K562 (cell line): ENCODE measurements at regions not wholly inside any gene's neighbourhood (a gene's known extent, or its start where the extent isn't known, plus 50 kb on each side); places are given as distances from the start of the nearest gene placed in this dataset.

Experiments
- ATAC-seq: fragments of 200-7000 bp; cut with Tn5 transposase; 3 replicates; pipeline ENCODE4 v1.9.1; 2020; ENCODE audit warnings: moderate library complexity
- BruUV-seq: library from RNA; stranded (reverse); fragments of 400-500 nt; replicated peaks from 2 replicates; lab custom pipeline; 2021; lab: Mats Ljungman, UMichigan
- CTCF ChIA-PET: fragments of 300-600 bp; formaldehyde crosslinking; extraction: SDS; loops from one replicate; lab custom pipeline; 2021; ENCODE audit warnings: low intra/inter-chr PET ratio; lab: Yijun Ruan, JAX
- POLR2A ChIA-PET: fragments of 300-600, 350-650 bp; sonication (Branson Sonifier 250); formaldehyde crosslinking; extraction: SDS; loops from one replicate; lab custom pipeline; 2021; ENCODE audit warnings: antibody characterized with exemption, inconsistent platforms; lab: Yijun Ruan, JAX
- DNase-seq, 4 experiments: peaks; one replicate each; pipeline versions ENCODE4 v3.0.0 to v3.0.0-alpha.2; 2011 to 2018; ENCODE audit warnings: low spot score in 3 of 4, mixed read lengths in 3 of 4; ENCODE audit errors: extremely low read depth in 1 of 4
- FAIRE-seq: peaks from 2 replicates; lab custom pipeline; 2011; peaks lifted over from hg19 to GRCh38; lab: Jason Lieb, UNC
- H2AFZ ChIP-seq: 2 replicates; pipeline ENCODE4 v1.6.0; 2011; ENCODE audit warnings: low read depth, low read length, control low read depth, inconsistent platforms
- H3K27ac ChIP-seq: fragments of 200-600 bp; 3 replicates; pipeline ENCODE4 v1.8.0; 2011; ENCODE audit warnings: low read depth, mild to moderate bottlenecking, control low read depth, inconsistent platforms, low read length, moderate library complexity, mixed read lengths; ENCODE audit errors: extremely low read depth
- H3K27me3 ChIP-seq, 2 experiments: fragments of 300-600 bp in 1 of 2; 2 replicates in 1 of 2; 3 replicates in 1 of 2; pipeline versions ENCODE4 v1.6.0 to v1.8.0; 2011; ENCODE audit warnings: inconsistent platforms in 2 of 2, low read length in 2 of 2, mild to moderate bottlenecking in 1 of 2, mixed read lengths in 1 of 2, moderate library complexity in 1 of 2; ENCODE audit not compliant: control insufficient read depth in 2 of 2, insufficient read depth in 2 of 2
- H3K36me3 ChIP-seq: fragments of 300-600 bp; 3 replicates; pipeline ENCODE4 v1.8.0; 2011; ENCODE audit warnings: mild to moderate bottlenecking, low read length, inconsistent platforms; ENCODE audit not compliant: control insufficient read depth, insufficient read depth
- H3K4me1 ChIP-seq, 2 experiments: fragments of 200-600 bp in 1 of 2; replicated peaks in 1 of 2; 2 replicates in 1 of 2; 3 replicates in 1 of 2; pipeline versions ENCODE4 v1.5.1 to v1.8.0; 2011; ENCODE audit warnings: inconsistent platforms in 2 of 2, low read length in 2 of 2, mild to moderate bottlenecking in 1 of 2, mixed read lengths in 1 of 2, moderate library complexity in 1 of 2; ENCODE audit not compliant: control insufficient read depth in 2 of 2, insufficient read depth in 2 of 2
- H3K4me2 ChIP-seq: 2 replicates; pipeline ENCODE4 v1.6.1; 2011; ENCODE audit warnings: low read length, control low read depth, inconsistent platforms, mixed read lengths; ENCODE audit not compliant: insufficient read depth
- H3K4me3 ChIP-seq: fragments of 200-600 bp; sonication (generic), shearing (Covaris generic); 2 replicates; pipeline ENCODE4 v1.5.1; 2016; ENCODE audit warnings: control low read depth, inconsistent platforms
- H3K79me2 ChIP-seq: fragments of 200-600 bp; 3 replicates; pipeline ENCODE4 v1.8.0; 2011; ENCODE audit warnings: low read length, inconsistent platforms; ENCODE audit not compliant: control insufficient read depth, insufficient read depth
- H3K9ac ChIP-seq, 2 experiments: 2 replicates each; pipeline versions ENCODE4 v1.6.0 to v1.6.1; 2011; ENCODE audit warnings: low read depth in 2 of 2, low read length in 2 of 2, control low read depth in 1 of 2, inconsistent platforms in 1 of 2, mild to moderate bottlenecking in 1 of 2, mixed read lengths in 1 of 2; ENCODE audit not compliant: insufficient read depth in 1 of 2
- H3K9me1 ChIP-seq: one replicate; pipeline ENCODE4 v1.6.0; 2011; ENCODE audit warnings: inconsistent platforms, mild to moderate bottlenecking, low read length, moderate library complexity; ENCODE audit not compliant: control insufficient read depth, insufficient read depth
- H3K9me3 ChIP-seq: replicated peaks from 2 replicates; pipeline ENCODE4 v1.5.1; 2011; ENCODE audit warnings: low read depth, low read length, inconsistent platforms; ENCODE audit not compliant: control insufficient read depth, insufficient read depth
- H4K20me1 ChIP-seq: replicated peaks from 2 replicates; pipeline ENCODE4 v1.6.1; 2011; ENCODE audit warnings: low read length, inconsistent platforms, mixed read lengths; ENCODE audit not compliant: control insufficient read depth, insufficient read depth
- BACH1 ChIP-seq: fragments of 200-800 bp; sonication (Bioruptor generic); IDR thresholded peaks from 2 replicates; pipeline ENCODE4 v1.6.1; 2016; ENCODE audit warnings: missing genetic modification characterization, missing compliant biosample characterization
- CBFA2T2 ChIP-seq: fragments of 450-650 bp; conservative IDR thresholded peaks from 2 replicates; pipeline ENCODE4 v1.6.1; 2017; ENCODE audit warnings: mild to moderate bottlenecking
- MCM7 ChIP-seq, 2 experiments: fragments of 450-650 bp; IDR thresholded peaks; 2 replicates each; pipeline ENCODE4 v1.6.1; 2016 to 2018
- NCOA4 ChIP-seq: fragments of 450-650 bp; IDR thresholded peaks from 2 replicates; pipeline ENCODE4 v1.6.1; 2018; ENCODE audit warnings: mild to moderate bottlenecking; ENCODE audit not compliant: partially characterized antibody
- NFRKB ChIP-seq: fragments of 450-650 bp; IDR thresholded peaks from 2 replicates; pipeline ENCODE4 v1.6.1; 2016; ENCODE audit warnings: low read depth
- PML ChIP-seq: IDR thresholded peaks from 2 replicates; pipeline ENCODE4 v1.6.1; 2012; ENCODE audit warnings: low read length, inconsistent platforms
- RBBP5 ChIP-seq: fragments of 200-600 bp; sonication (generic); IDR thresholded peaks from 2 replicates; pipeline ENCODE4 v1.6.1; 2012; ENCODE audit warnings: borderline replicate concordance, mild to moderate bottlenecking, low read length, control low read depth, inconsistent platforms; ENCODE audit not compliant: insufficient read depth, poor library complexity, severe bottlenecking
- RBM22 ChIP-seq: fragments of 200-400 bp; formaldehyde crosslinking; IDR thresholded peaks from 2 replicates; pipeline ENCODE4 v1.6.1; 2018; ENCODE audit warnings: low read length, low read depth; ENCODE audit not compliant: poor library complexity, severe bottlenecking
- RERE ChIP-seq: sonication (generic); formaldehyde crosslinking; IDR thresholded peaks from 2 replicates; pipeline ENCODE4 v1.8.0; 2023; ENCODE audit warnings: missing genetic modification reagents, mild to moderate bottlenecking, borderline replicate concordance
- SAFB2 ChIP-seq: fragments of 200-400 bp; formaldehyde crosslinking; IDR thresholded peaks from 2 replicates; pipeline ENCODE4 v1.6.1; 2018; ENCODE audit warnings: borderline replicate concordance, low read length, low read depth, moderate library complexity; ENCODE audit not compliant: severe bottlenecking
- STAT6 ChIP-seq: sonication (generic); formaldehyde crosslinking; IDR thresholded peaks from 2 replicates; pipeline ENCODE4 v1.8.1; 2023; ENCODE audit warnings: mild to moderate bottlenecking, missing genetic modification reagents
- ZNF146 ChIP-seq: IDR thresholded peaks from one replicate; pipeline ENCODE4 v1.6.1; 2018; ENCODE audit warnings: missing compliant biosample characterization; ENCODE audit not compliant: unreplicated experiment
- WGBS: fragments of 100-300 bp; shearing (Covaris generic); methylation state at CpG from one replicate; pipeline ENCODE4 v1.1.6; 2016; ENCODE audit warnings: low coverage, mixed read lengths; ENCODE audit not compliant: insufficient coverage; ENCODE audit errors: missing lambda C conversion rate; 5-methylcytosine and 5-hydroxymethylcytosine counted together
- in situ Hi-C: fragments of 300-500 bp; cut with MboI; formaldehyde crosslinking; loops from 4 replicates; pipeline ENCODE4 v1.15.0; 2018; ENCODE audit warnings: inconsistent platforms, mixed read lengths
- intact Hi-C: fragments of 100-400 bp; cut with micrococcal nuclease; formaldehyde crosslinking; loops from 2 replicates; pipeline ENCODE4 v1.14.2; 2022

GRCh38 chr13:24011266-24011665 is 114.0 kb upstream of the C1QTNF9B start:
- H3K9me3 ChIP-seq = no peaks in the 10 kb centered on the region
- in situ Hi-C loops (loop anchor here (10.0 kb wide), 1 partner anchor 224 kb away; no protein-coding TSS in a partner anchor), intact Hi-C loops (no loop called here)
- DNase-seq (no peak), ATAC-seq (no peak), FAIRE-seq (no peak)
- CTCF ChIA-PET = no interaction called here
- H4K20me1 ChIP-seq = no peaks in the 10 kb centered on the region
- BruUV-seq = no TSS peak
- H3K4me2 ChIP-seq = no peak overlapping the region
- H3K27me3 ChIP-seq = peaks cover 0 to 13% of the 10 kb centered on the region in 2 experiments; a peak in 1 of 5 replicates
- no peak overlapping the region for H3K4me3 ChIP-seq
- no peak overlapping the region for H2AFZ ChIP-seq
- POLR2A ChIA-PET = interaction anchor here (0.6 kb wide), 1 partner anchor 192 kb away, joined by 3 read pairs; no protein-coding TSS in a partner anchor
- TF ChIP-seq CBFA2T2 (no peak), NFRKB (no peak), PML (no peak), RERE (CRISPR knock-in tag) (no peak), BACH1 (tag) (no peak), SAFB2 (no peak), RBM22 (no peak), MCM7 (IDR thresholded peaks at IDR 0.05) (no peak), NCOA4 (no peak), RBBP5 (no peak), ZNF146 (CRISPR knock-in tag) (no peak), STAT6 (CRISPR knock-in tag) (no peak)
- H3K4me1 ChIP-seq = no peaks in the 10 kb centered on the region
- 0% methylated on average over 1 of the region's 7 CpGs for WGBS
- H3K27ac ChIP-seq = no peak overlapping the region
- no peaks in the 10 kb centered on the region for H3K9me1 ChIP-seq
- no peaks in the 10 kb centered on the region for H3K79me2 ChIP-seq
- H3K36me3 ChIP-seq = no peaks in the 10 kb centered on the region
- no peak overlapping the region for H3K9ac ChIP-seq
